ENCODE measurements at regions not wholly inside any gene's neighbourhood (a gene's known extent, or its start where the extent isn't known, plus 50 kb on each side); places are given as distances from the start of the nearest gene placed in this dataset.

- Histone ChIP-seq H3K9me3 (ENCODE audit: control insufficient read depth, insufficient read depth, low read length) (no peaks in the 10 kb centered on the region), H3K4me1 (ENCODE audit: insufficient read depth, low read length) (peaks cover 16% of the 10 kb centered on the region), H3K9ac (ENCODE audit: low read depth, low read length) (no peak overlapping the region), H3K36me3 (ENCODE audit: insufficient read depth, low read length) (no peaks in the 10 kb centered on the region)
Observed at GRCh38 chr9:87212605-87213021, 265.3 kb upstream of the GAS1 start.

GRCh38 chr9:87213948-87214347 lies 266.6 kb upstream of the GAS1 start:
- H3K4me1 ChIP-seq (ENCODE audit: insufficient read depth, low read length): peaks cover 16% of the 10 kb centered on the region
- no peaks in the 10 kb centered on the region for H3K36me3 ChIP-seq (ENCODE audit: insufficient read depth, low read length)
- H3K9ac ChIP-seq (ENCODE audit: low read depth, low read length): no peak overlapping the region
- no peaks in the 10 kb centered on the region for H3K9me3 ChIP-seq (ENCODE audit: control insufficient read depth, insufficient read depth, low read length)

GRCh38 chr9:87214991-87215390 lies 267.7 kb upstream of the GAS1 start:
- H3K9me3 ChIP-seq (ENCODE audit: control insufficient read depth, insufficient read depth, low read length): no peaks in the 10 kb centered on the region
- peaks cover 16% of the 10 kb centered on the region for H3K4me1 ChIP-seq (ENCODE audit: insufficient read depth, low read length)
- H3K36me3 ChIP-seq (ENCODE audit: insufficient read depth, low read length): no peaks in the 10 kb centered on the region
- H3K9ac ChIP-seq (ENCODE audit: low read depth, low read length): no peak overlapping the region

- Histone ChIP-seq H3K9ac (ENCODE audit: low read depth, low read length) (no peak overlapping the region), H3K36me3 (ENCODE audit: insufficient read depth, low read length) (no peaks in the 10 kb centered on the region), H3K4me1 (ENCODE audit: insufficient read depth, low read length) (peaks cover 16% of the 10 kb centered on the region), H3K9me3 (ENCODE audit: control insufficient read depth, insufficient read depth, low read length) (no peaks in the 10 kb centered on the region)
Observed at GRCh38 chr9:87216036-87216435, 268.7 kb upstream of the GAS1 start.

GRCh38 chr9:87216897-87217455 lies 269.7 kb upstream of the GAS1 start:
- H3K4me1 ChIP-seq (ENCODE audit: insufficient read depth, low read length): peaks cover 16% of the 10 kb centered on the region
- no peaks in the 10 kb centered on the region for H3K9me3 ChIP-seq (ENCODE audit: control insufficient read depth, insufficient read depth, low read length)
- H3K36me3 ChIP-seq (ENCODE audit: insufficient read depth, low read length): no peaks in the 10 kb centered on the region
- H3K9ac ChIP-seq (ENCODE audit: low read depth, low read length): no peak overlapping the region

GRCh38 chr9:87223392-87224246 lies 274.0 kb upstream of the DAPK1 start:
- Histone ChIP-seq H3K36me3 (ENCODE audit: insufficient read depth, low read length) (no peaks in the 10 kb centered on the region), H3K9me3 (ENCODE audit: control insufficient read depth, insufficient read depth, low read length) (no peaks in the 10 kb centered on the region), H3K4me1 (ENCODE audit: insufficient read depth, low read length) (no peaks in the 10 kb centered on the region), H3K9ac (ENCODE audit: low read depth, low read length) (no peak overlapping the region)

- H3K9ac ChIP-seq (ENCODE audit: low read depth, low read length): no peak overlapping the region
- H3K9me3 ChIP-seq (ENCODE audit: control insufficient read depth, insufficient read depth, low read length): 0 out of 2 replicates have a peak, but pooled peaks cover 4% of the 10 kb centered on the region
- no peaks in the 10 kb centered on the region for H3K36me3 ChIP-seq (ENCODE audit: insufficient read depth, low read length)
Observed at GRCh38 chr9:87226896-87227295, 270.8 kb upstream of the DAPK1 start.

GRCh38 chr9:87227456-87227855 lies 270.2 kb upstream of the DAPK1 start:
- Histone ChIP-seq H3K9me3 (ENCODE audit: control insufficient read depth, insufficient read depth, low read length) (0 out of 2 replicates have a peak, but pooled peaks cover 5% of the 10 kb centered on the region), H3K36me3 (ENCODE audit: insufficient read depth, low read length) (no peaks in the 10 kb centered on the region), H3K9ac (ENCODE audit: low read depth, low read length) (no peak overlapping the region), H3K4me1 (ENCODE audit: insufficient read depth, low read length) (no peaks in the 10 kb centered on the region)

More at GRCh38 chr9:87226896-87227295, 270.8 kb upstream of the DAPK1 start:
- H3K4me1 ChIP-seq (ENCODE audit: insufficient read depth, low read length): no peaks in the 10 kb centered on the region

GRCh38 chr9:87229108-87229507 lies 268.6 kb upstream of the DAPK1 start:
- no peaks in the 10 kb centered on the region for H3K36me3 ChIP-seq (ENCODE audit: insufficient read depth, low read length)

GRCh38 chr9:87233431-87233830 lies 264.2 kb upstream of the DAPK1 start:
- no peak overlapping the region for H3K9ac ChIP-seq (ENCODE audit: low read depth, low read length)
- 0 out of 2 replicates have a peak, but pooled peaks cover 5% of the 10 kb centered on the region for H3K9me3 ChIP-seq (ENCODE audit: control insufficient read depth, insufficient read depth, low read length)
- H3K36me3 ChIP-seq (ENCODE audit: insufficient read depth, low read length): no peaks in the 10 kb centered on the region
- H3K4me1 ChIP-seq (ENCODE audit: insufficient read depth, low read length): no peaks in the 10 kb centered on the region

More at GRCh38 chr9:87229108-87229507, 268.6 kb upstream of the DAPK1 start:
- Histone ChIP-seq H3K4me1 (ENCODE audit: insufficient read depth, low read length) (no peaks in the 10 kb centered on the region), H3K9me3 (ENCODE audit: control insufficient read depth, insufficient read depth, low read length) (0 out of 2 replicates have a peak, but pooled peaks cover 5% of the 10 kb centered on the region), H3K9ac (ENCODE audit: low read depth, low read length) (no peak overlapping the region)

- H3K4me1 ChIP-seq (ENCODE audit: insufficient read depth, low read length): no peaks in the 10 kb centered on the region
- no peak overlapping the region for H3K9ac ChIP-seq (ENCODE audit: low read depth, low read length)
- 0 out of 2 replicates have a peak, but pooled peaks cover 5% of the 10 kb centered on the region for H3K9me3 ChIP-seq (ENCODE audit: control insufficient read depth, insufficient read depth, low read length)
- no peaks in the 10 kb centered on the region for H3K36me3 ChIP-seq (ENCODE audit: insufficient read depth, low read length)
Observed at GRCh38 chr9:87233899-87234455, 263.7 kb upstream of the DAPK1 start.

- Histone ChIP-seq H3K36me3 (ENCODE audit: insufficient read depth, low read length) (no peaks in the 10 kb centered on the region), H3K9ac (ENCODE audit: low read depth, low read length) (no peak overlapping the region)
Observed at GRCh38 chr9:87234854-87235253, 262.8 kb upstream of the DAPK1 start.

GRCh38 chr9:87236546-87236945 lies 261.1 kb upstream of the DAPK1 start:
- H3K36me3 ChIP-seq (ENCODE audit: insufficient read depth, low read length): no peaks in the 10 kb centered on the region

More at GRCh38 chr9:87234854-87235253, 262.8 kb upstream of the DAPK1 start:
- H3K4me1 ChIP-seq (ENCODE audit: insufficient read depth, low read length): no peaks in the 10 kb centered on the region
- H3K9me3 ChIP-seq (ENCODE audit: control insufficient read depth, insufficient read depth, low read length): 0 out of 2 replicates have a peak, but pooled peaks cover 5% of the 10 kb centered on the region

GRCh38 chr9:87237336-87237735 lies 260.3 kb upstream of the DAPK1 start:
- Histone ChIP-seq H3K9ac (ENCODE audit: low read depth, low read length) (no peak overlapping the region), H3K9me3 (ENCODE audit: control insufficient read depth, insufficient read depth, low read length) (no peaks in the 10 kb centered on the region), H3K36me3 (ENCODE audit: insufficient read depth, low read length) (no peaks in the 10 kb centered on the region), H3K4me1 (ENCODE audit: insufficient read depth, low read length) (no peaks in the 10 kb centered on the region)

More at GRCh38 chr9:87236546-87236945, 261.1 kb upstream of the DAPK1 start:
- Histone ChIP-seq H3K9ac (ENCODE audit: low read depth, low read length) (no peak overlapping the region), H3K9me3 (ENCODE audit: control insufficient read depth, insufficient read depth, low read length) (0 out of 2 replicates have a peak, but pooled peaks cover 4% of the 10 kb centered on the region), H3K4me1 (ENCODE audit: insufficient read depth, low read length) (no peaks in the 10 kb centered on the region)
